ENCODE measurements at regions not wholly inside any gene's neighbourhood (a gene's known extent, or its start where the extent isn't known, plus 50 kb on each side); places are given as distances from the start of the nearest gene placed in this dataset.
"Not testable (repeated sequence)": the region's sequence is repeated elsewhere in the genome, so short reads cannot be mapped to it uniquely, and the experiment has no call there.

DNA sequence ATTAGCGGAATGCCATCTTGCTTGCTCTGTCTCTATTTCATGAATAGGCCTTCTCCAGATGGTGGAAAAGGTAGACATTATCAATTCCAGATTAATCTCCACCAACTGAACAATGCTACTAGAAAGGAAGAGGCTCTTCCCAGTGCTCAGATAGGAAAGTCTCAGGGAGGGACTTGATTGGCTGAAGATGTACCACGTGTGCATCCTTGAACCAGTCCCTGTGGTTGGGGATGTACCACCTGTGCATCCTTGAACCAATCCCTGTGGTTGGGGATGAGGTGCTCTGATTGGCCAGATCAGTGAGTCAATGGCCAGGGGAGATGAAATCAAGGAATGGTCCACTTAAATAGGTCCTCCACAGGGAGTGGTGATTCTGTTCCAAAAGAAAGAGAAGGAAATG lies 246.2 kb downstream of the NPIPA7 start:
- not testable (repeated sequence) for H3K27me3 ChIP-seq (ENCODE audit: control insufficient read depth, insufficient read depth, low read length); H3K27ac ChIP-seq (ENCODE audit: low read depth, low read length); H3K9me3 ChIP-seq (ENCODE audit: control insufficient read depth, insufficient read depth, low read length)

DNA sequence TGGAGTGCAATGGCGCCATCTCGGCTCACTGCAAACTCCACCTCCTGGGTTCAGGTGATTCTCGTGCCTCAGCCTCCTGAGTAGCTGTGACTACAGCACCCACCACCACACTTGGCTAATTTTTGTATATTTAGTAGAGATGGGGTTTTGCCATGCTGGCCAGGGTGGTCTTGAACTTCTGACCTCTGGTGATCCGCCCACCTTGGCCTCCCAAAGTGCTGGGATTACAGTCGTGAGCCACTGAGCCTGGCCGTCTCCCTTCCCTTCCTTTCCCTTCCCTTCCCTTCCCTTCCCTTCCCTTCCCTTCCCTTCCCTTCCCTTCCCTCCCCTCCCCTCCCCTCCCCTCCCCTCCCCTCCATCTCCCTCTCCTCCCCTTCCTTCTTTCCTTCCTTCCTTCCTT lies 248.9 kb downstream of the NPIPA7 start:
- H3K27ac ChIP-seq (ENCODE audit: low read depth, low read length); H3K4me3 ChIP-seq (ENCODE audit: low read depth, low read length); H3K4me1 ChIP-seq (ENCODE audit: control insufficient read depth, insufficient read depth, low read length); H3K9ac ChIP-seq (ENCODE audit: low read depth, low read length); H3K27me3 ChIP-seq (ENCODE audit: control insufficient read depth, insufficient read depth, low read length); H3K9me3 ChIP-seq (ENCODE audit: control insufficient read depth, insufficient read depth, low read length); H3K36me3 ChIP-seq (ENCODE audit: control insufficient read depth, insufficient read depth, low read length): not testable (repeated sequence)

More for the DNA sequence above, 246.2 kb downstream of the NPIPA7 start:
- not testable (repeated sequence) for H3K9ac ChIP-seq (ENCODE audit: low read depth, low read length); H3K4me1 ChIP-seq (ENCODE audit: control insufficient read depth, insufficient read depth, low read length); H3K4me3 ChIP-seq (ENCODE audit: low read depth, low read length); H3K36me3 ChIP-seq (ENCODE audit: control insufficient read depth, insufficient read depth, low read length)

DNA sequence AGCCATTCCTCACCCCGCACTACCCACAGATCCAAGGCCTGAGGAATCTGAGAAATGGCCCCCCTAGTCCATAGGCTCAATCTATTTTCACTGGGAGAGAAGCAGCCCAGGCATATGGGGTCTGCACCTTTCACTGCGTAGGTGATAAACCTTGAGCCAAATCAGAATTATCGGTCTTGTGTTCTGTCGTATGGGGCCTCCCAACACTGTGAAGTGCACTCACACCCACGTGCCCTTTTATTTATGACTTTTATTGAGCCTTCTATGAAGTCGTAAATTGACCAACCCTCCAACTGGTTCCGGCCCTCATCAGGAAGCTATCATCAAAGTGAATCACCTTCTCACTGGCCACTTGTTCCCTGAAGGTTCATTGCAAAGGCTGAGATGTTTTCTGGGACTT lies 259.3 kb downstream of the NPIPA7 start:
- H3K4me1 ChIP-seq (ENCODE audit: control insufficient read depth, insufficient read depth, low read length); H3K9me3 ChIP-seq (ENCODE audit: control insufficient read depth, insufficient read depth, low read length); H3K9ac ChIP-seq (ENCODE audit: low read depth, low read length); H3K4me3 ChIP-seq (ENCODE audit: low read depth, low read length); H3K27me3 ChIP-seq (ENCODE audit: control insufficient read depth, insufficient read depth, low read length); H3K36me3 ChIP-seq (ENCODE audit: control insufficient read depth, insufficient read depth, low read length); H3K27ac ChIP-seq (ENCODE audit: low read depth, low read length): not testable (repeated sequence)

DNA sequence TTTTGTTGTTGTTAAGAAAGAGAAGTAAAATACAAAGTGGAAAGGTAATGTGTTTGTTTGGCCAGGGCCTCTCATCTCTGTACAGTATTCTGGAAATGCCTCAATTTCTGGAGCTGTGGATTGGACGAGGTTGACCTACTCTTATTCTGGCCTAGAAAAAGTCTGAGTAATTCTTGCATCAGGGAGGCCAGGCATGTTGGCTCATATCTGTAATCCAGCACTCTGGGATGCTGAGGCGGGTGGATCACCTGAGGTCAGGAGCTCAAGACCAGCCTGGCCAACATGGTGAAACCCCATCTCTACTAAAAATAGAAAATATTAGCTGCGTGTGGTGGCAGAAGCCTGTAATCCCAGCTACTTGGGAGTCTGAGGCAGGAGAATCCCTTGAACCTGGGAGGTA lies 259.8 kb downstream of the NPIPA7 start:
- H3K9me3 ChIP-seq (ENCODE audit: control insufficient read depth, insufficient read depth, low read length); H3K27ac ChIP-seq (ENCODE audit: low read depth, low read length); H3K36me3 ChIP-seq (ENCODE audit: control insufficient read depth, insufficient read depth, low read length); H3K4me1 ChIP-seq (ENCODE audit: control insufficient read depth, insufficient read depth, low read length); H3K4me3 ChIP-seq (ENCODE audit: low read depth, low read length); H3K9ac ChIP-seq (ENCODE audit: low read depth, low read length); H3K27me3 ChIP-seq (ENCODE audit: control insufficient read depth, insufficient read depth, low read length): not testable (repeated sequence)

DNA sequence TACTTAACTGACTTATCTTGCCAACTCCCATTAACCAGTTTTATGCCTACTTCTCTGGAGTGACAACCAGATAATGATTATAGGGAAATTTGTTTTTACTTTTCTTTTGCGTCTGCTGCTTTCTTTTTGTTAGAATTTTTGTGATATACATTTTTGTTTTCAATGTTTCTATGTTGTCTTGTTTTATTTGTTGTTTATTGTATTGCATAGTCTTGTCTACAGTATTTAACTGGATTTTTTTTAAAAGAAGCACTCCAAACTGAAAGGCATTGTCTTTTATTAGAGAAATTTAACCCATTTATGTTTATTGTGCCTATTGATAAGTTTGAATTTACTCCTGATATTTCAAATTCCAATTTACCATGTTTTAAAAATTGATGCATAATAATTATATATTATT lies 264.9 kb downstream of the NPIPA7 start:
- not testable (repeated sequence) for H3K9ac ChIP-seq (ENCODE audit: low read depth, low read length)

DNA sequence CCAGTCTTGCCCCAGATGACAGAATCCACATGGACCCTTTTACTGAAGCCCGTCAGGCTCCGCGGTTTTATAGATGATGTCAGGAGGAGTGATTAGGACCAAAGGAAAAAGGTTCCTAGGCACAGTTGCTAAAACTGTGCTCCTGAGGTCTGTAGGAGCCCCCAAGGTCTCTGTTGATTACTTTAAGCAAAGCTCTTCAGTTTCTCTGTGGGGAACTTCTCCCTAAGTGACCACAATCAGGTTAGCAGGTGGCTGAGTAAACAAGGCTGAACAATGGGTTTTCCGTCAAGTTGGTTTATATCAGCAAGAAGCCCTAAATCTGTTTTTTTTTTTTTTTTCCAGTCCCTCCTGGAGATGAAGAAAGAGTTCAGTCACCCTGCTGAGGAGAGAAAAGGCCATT lies 269.1 kb downstream of the NPIPA7 start:
- H3K9me3 ChIP-seq (ENCODE audit: control insufficient read depth, insufficient read depth, low read length); H3K4me3 ChIP-seq (ENCODE audit: low read depth, low read length); H3K9ac ChIP-seq (ENCODE audit: low read depth, low read length); H3K27ac ChIP-seq (ENCODE audit: low read depth, low read length); H3K4me1 ChIP-seq (ENCODE audit: control insufficient read depth, insufficient read depth, low read length); H3K36me3 ChIP-seq (ENCODE audit: control insufficient read depth, insufficient read depth, low read length): not testable (repeated sequence)
- H3K27me3 ChIP-seq (ENCODE audit: control insufficient read depth, insufficient read depth, low read length): peaks cover 19% of the 10 kb centered on the region

More for the DNA sequence above, 264.9 kb downstream of the NPIPA7 start:
- not testable (repeated sequence) for H3K9me3 ChIP-seq (ENCODE audit: control insufficient read depth, insufficient read depth, low read length); H3K4me3 ChIP-seq (ENCODE audit: low read depth, low read length); H3K36me3 ChIP-seq (ENCODE audit: control insufficient read depth, insufficient read depth, low read length); H3K27ac ChIP-seq (ENCODE audit: low read depth, low read length); H3K4me1 ChIP-seq (ENCODE audit: control insufficient read depth, insufficient read depth, low read length); H3K27me3 ChIP-seq (ENCODE audit: control insufficient read depth, insufficient read depth, low read length)

DNA sequence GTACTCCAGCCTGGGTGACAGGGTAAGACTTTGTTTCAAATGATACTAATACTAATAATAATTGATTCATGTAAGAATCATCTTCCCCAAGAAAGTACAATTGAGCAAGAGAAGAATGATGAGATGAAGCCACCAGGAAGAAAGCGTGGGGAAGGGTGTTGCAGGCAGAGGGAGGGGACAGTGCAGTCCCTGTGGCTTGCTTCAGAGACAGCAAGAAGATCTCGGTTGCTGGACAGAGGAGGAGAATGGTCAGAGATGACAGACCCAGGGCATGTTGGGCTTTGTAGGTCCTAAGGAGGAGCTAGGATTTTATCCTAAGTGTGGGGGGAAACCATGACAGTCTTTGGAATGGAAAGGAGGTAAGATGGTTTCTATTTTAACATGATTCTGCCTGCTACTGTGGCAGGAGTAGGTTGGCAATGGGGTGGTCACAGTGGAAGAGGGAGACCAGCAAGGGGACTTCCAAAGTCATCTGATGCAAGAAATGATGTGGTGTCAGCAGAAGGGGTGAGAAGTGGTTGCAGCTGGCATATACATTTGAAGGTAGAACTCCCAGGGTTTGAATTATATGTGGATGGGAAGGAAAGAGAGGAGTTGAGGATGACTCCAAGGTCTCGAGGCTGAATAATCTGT lies 293.4 kb downstream of the NPIPA7 start:
- H3K27me3 ChIP-seq (ENCODE audit: control insufficient read depth, insufficient read depth, low read length); H3K27ac ChIP-seq (ENCODE audit: low read depth, low read length); H3K9ac ChIP-seq (ENCODE audit: low read depth, low read length): not testable (repeated sequence)

DNA sequence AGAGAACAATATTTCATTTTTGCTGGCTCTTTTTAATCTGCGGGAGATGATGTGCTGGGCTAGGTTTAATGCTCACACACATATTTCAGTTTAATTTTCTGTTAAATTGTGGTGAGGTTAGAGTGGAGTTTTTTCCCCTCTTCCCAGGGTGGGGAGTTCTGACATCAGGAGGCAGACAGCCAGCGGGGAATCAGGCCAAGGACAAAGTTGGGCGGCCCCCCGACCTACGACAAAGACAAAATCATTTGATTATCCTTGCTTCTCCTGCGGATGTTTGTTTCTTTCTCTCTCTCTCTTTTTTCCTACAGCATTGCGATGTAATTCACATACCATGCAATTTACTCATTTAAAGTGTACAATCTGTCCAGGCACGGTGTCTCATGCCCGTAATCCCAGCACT lies 295.9 kb downstream of the NPIPA7 start:
- not testable (repeated sequence) for H3K27me3 ChIP-seq (ENCODE audit: control insufficient read depth, insufficient read depth, low read length); H3K4me1 ChIP-seq (ENCODE audit: control insufficient read depth, insufficient read depth, low read length); H3K4me3 ChIP-seq (ENCODE audit: low read depth, low read length); H3K36me3 ChIP-seq (ENCODE audit: control insufficient read depth, insufficient read depth, low read length); H3K27ac ChIP-seq (ENCODE audit: low read depth, low read length); H3K9ac ChIP-seq (ENCODE audit: low read depth, low read length); H3K9me3 ChIP-seq (ENCODE audit: control insufficient read depth, insufficient read depth, low read length)

More for the DNA sequence above, 293.4 kb downstream of the NPIPA7 start:
- not testable (repeated sequence) for H3K4me3 ChIP-seq (ENCODE audit: low read depth, low read length); H3K9me3 ChIP-seq (ENCODE audit: control insufficient read depth, insufficient read depth, low read length); H3K36me3 ChIP-seq (ENCODE audit: control insufficient read depth, insufficient read depth, low read length); H3K4me1 ChIP-seq (ENCODE audit: control insufficient read depth, insufficient read depth, low read length)

DNA sequence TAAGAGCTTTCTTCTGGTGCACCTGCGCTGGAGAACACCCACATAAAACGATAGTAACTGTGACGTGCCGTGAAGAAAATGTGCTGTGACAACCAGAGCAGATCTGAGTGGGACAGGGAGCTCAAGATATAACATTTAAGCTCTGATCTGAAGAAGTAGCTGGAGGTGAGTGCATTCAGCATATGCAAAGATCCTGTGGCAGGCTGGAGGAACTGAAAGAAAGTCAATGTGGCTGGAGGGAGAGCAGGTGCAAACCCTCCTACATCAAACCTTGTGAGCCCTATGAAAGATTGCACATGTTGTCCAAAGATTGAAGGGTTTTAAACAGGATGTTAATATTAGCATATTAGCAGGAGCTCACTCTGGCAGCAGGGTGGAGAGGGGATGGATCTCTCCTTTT lies 342.9 kb downstream of the NPIPA7 start:
- H3K27ac ChIP-seq (ENCODE audit: low read depth, low read length); H3K36me3 ChIP-seq (ENCODE audit: control insufficient read depth, insufficient read depth, low read length); H3K4me1 ChIP-seq (ENCODE audit: control insufficient read depth, insufficient read depth, low read length); H3K9ac ChIP-seq (ENCODE audit: low read depth, low read length); H3K27me3 ChIP-seq (ENCODE audit: control insufficient read depth, insufficient read depth, low read length); H3K4me3 ChIP-seq (ENCODE audit: low read depth, low read length); H3K9me3 ChIP-seq (ENCODE audit: control insufficient read depth, insufficient read depth, low read length): not testable (repeated sequence)

DNA sequence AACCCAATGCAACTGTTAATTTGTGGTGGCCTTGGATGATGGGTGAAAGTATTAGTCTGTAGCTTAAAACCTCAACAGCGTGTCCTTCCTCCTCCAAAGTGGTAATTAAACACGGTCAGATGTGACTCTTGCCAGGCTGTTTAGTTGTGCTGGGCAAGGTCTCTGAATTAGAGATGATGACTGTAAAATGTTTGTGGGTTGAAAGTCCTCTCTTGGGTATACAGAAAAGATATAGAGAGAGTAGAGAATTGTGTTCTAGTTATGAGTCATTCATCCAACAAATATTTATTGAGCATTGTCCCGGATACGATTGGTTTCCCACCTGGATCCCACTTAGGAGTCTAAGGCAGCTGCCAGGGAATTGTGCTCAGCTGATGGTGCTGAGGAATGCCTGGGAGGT lies 343.7 kb downstream of the NPIPA7 start:
- not testable (repeated sequence) for H3K27me3 ChIP-seq (ENCODE audit: control insufficient read depth, insufficient read depth, low read length); H3K4me3 ChIP-seq (ENCODE audit: low read depth, low read length); H3K27ac ChIP-seq (ENCODE audit: low read depth, low read length); H3K9me3 ChIP-seq (ENCODE audit: control insufficient read depth, insufficient read depth, low read length); H3K36me3 ChIP-seq (ENCODE audit: control insufficient read depth, insufficient read depth, low read length); H3K9ac ChIP-seq (ENCODE audit: low read depth, low read length); H3K4me1 ChIP-seq (ENCODE audit: control insufficient read depth, insufficient read depth, low read length)

DNA sequence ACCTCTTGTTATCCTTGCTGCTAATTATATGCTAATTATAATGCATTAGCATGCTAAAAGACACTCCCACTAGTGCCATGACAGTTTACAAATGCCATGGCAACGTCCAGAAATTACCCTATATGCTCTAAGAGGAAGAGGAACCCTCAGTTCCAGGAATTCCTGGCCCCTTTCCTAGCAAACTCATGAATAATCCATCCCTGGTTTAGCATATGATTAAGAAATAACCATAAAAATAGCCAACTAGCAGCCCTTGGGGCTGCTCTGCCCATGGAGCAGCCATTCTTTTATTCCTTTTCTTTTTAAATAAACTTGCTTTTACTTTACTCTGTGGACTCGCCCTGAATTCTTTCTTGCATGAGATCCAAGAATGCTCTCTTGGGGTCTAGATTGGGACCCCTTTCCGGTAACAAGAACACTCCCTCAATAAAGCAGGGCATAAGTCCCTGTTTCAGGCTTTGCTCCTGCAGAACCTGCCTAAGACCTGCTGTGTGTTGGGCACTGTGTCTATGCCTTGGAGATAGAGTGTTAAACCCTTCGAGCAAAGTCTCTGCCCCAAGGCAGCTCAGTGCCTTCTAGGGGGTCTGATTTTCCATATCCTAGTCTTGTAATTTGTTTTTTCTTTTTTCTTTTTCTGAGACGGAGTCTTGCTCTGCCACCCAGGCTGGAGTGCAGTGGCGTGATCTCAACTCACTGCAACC lies 345.0 kb downstream of the NPIPA7 start:
- H3K4me3 ChIP-seq (ENCODE audit: low read depth, low read length); H3K36me3 ChIP-seq (ENCODE audit: control insufficient read depth, insufficient read depth, low read length); H3K27ac ChIP-seq (ENCODE audit: low read depth, low read length); H3K4me1 ChIP-seq (ENCODE audit: control insufficient read depth, insufficient read depth, low read length); H3K27me3 ChIP-seq (ENCODE audit: control insufficient read depth, insufficient read depth, low read length); H3K9me3 ChIP-seq (ENCODE audit: control insufficient read depth, insufficient read depth, low read length); H3K9ac ChIP-seq (ENCODE audit: low read depth, low read length): not testable (repeated sequence)
